AG09309 (cell line): ENCODE measurements at regions not wholly inside any gene's neighbourhood (a gene's known extent, or its start where the extent isn't known, plus 50 kb on each side); places are given as distances from the start of the nearest gene placed in this dataset.

Experiments used
- DNase-seq: peaks from one replicate; pipeline ENCODE4 v3.0.0-alpha.2; 2010; ENCODE audit warnings: low read depth
- H3K4me3 ChIP-seq: 2 replicates; pipeline ENCODE4 v1.5.1; 2011; ENCODE audit warnings: mild to moderate bottlenecking, low read depth, low read length, moderate library complexity; ENCODE audit not compliant: control insufficient read depth
- TF ChIP-seq, protein P1 (sequence below): IDR thresholded peaks from 2 replicates; pipeline ENCODE4 v1.5.1; 2011; ENCODE audit warnings: mild to moderate bottlenecking, low read depth, low read length, inconsistent platforms; ENCODE audit not compliant: insufficient read depth, control insufficient read depth; ENCODE audit errors: missing control alignments

DNA sequence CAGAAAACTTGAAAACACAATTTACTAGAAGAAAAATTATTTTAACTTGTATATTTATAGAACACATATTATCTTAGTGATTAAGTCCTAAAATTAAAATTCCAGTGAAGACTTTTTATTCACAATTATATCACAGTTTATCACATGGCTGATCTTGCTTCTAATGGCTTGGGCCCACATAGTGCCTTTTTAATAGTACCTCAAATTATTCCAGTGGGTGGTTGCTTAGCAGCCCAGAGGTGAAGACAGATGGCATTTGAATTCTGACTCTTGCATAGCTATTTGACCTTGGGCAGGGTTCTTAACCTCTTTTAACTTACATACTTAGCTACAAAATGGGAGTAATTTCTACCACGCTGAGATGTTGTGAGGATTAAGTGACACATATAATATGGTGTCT, 214.7 kb upstream of the SGO1 start:
- DNase-seq, result no peak
- no peak overlapping the region for H3K4me3 ChIP-seq
- TF ChIP-seq, protein P1, sequence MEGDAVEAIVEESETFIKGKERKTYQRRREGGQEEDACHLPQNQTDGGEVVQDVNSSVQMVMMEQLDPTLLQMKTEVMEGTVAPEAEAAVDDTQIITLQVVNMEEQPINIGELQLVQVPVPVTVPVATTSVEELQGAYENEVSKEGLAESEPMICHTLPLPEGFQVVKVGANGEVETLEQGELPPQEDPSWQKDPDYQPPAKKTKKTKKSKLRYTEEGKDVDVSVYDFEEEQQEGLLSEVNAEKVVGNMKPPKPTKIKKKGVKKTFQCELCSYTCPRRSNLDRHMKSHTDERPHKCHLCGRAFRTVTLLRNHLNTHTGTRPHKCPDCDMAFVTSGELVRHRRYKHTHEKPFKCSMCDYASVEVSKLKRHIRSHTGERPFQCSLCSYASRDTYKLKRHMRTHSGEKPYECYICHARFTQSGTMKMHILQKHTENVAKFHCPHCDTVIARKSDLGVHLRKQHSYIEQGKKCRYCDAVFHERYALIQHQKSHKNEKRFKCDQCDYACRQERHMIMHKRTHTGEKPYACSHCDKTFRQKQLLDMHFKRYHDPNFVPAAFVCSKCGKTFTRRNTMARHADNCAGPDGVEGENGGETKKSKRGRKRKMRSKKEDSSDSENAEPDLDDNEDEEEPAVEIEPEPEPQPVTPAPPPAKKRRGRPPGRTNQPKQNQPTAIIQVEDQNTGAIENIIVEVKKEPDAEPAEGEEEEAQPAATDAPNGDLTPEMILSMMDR, result no peak

DNA sequence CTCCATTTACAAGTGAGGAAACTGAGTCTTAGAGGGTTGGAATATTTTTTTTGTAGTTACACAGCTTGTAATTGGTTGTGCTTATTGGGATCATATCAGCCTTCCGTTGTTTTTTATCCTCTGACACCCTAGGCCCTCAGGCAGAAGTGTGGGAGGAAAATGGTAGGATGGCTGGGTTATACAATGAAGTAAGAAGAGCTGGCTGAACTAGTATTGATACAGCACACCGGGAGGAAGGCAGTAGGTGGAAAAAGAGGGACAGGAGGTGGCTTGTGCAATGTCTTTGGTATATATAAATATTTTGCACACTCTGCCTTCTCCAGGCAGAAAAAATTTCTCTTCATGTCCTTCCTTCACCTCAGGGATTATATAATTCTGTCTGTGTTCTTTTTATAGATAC, 214.3 kb upstream of the SGO1 start:
- TF ChIP-seq, protein P1, result no peak
- no peak for DNase-seq
- no peak overlapping the region for H3K4me3 ChIP-seq

DNA sequence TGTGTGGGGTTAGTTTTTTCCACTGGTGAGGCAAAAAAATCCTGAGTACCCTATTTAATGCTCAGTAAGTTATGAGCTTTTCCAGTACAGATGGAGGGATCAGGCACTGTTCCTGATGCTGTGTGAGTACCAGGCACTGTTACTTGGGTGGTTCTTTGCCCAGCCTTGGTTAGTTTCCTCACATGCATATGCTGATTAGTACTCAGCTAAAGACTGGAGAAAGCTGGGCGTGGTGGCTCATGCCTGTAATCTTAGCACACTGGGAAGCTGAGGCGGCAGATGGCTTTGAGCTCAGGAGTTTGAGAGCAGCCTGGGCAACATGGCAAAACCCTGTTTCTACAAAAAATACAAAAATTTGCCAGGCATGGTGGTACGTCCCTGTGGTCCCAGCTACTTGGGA, 210.3 kb upstream of the SGO1 start:
- DNase-seq, result no peak
- TF ChIP-seq, protein P1, result no peak
- no peak overlapping the region for H3K4me3 ChIP-seq

DNA sequence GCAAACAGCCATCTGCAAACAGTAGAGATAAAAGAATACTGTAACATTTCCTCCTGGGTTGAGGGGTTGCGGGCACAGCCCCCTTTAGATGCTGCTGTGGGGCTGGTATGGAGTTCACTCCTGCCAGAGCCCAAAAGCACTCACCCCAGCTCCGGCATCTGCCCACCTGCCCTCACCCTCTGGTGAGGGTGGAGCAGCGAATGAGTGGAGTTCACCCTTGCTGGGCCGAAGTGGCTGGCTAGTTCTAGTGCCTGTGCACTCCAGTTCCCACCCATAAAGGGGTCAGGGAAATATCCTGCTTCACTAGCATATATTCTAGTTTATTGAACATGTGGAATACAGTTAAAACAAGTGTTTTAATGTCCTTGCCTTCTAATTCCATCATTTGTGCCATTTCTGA, 209.7 kb upstream of the SGO1 start:
- H3K4me3 ChIP-seq, result no peak overlapping the region
- DNase-seq, result no peak
- TF ChIP-seq, protein P1, result no peak

DNA sequence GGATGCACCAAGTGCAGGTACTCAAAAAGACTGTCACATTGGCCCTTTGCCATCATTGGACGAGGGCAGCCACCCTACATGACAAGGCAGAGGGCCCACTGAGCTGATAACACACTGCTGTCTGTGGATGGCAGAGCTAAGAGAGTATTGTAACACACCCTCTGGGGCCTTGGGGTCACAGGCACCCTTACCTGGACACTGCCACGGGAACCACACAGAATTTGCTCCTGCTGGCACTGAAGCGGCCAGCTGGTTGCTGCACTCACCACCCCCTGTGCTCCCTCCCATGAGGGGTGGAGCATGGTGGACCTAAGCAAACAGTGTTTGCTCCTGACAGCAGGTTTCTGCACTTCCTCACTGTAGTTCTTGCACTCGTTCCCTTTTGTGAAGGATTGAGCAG, 208.2 kb upstream of the SGO1 start:
- DNase-seq, result no peak
- no peak overlapping the region for H3K4me3 ChIP-seq
- TF ChIP-seq, protein P1, result no peak

DNA sequence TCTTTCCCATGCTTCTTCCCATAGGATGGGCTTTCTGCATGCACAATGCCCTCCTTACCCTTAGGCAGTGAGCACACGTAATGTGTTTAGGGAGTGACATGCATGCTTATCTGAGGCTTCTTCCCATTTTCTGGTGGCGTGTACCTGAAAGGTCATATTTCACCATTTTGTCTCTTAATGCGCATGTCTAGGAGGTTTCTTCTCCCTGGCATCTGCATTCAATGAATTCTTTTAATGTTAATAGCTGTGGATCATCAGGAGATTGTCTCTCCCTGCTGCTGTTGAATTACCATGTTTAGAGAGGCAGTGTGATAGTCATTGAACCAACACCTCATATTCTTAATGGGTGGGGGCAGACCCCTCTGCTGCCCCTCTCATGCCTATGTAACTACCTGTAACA, 205.6 kb upstream of the SGO1 start:
- DNase-seq, result no peak
- TF ChIP-seq, protein P1, result no peak
- H3K4me3 ChIP-seq, result no peak overlapping the region

DNA sequence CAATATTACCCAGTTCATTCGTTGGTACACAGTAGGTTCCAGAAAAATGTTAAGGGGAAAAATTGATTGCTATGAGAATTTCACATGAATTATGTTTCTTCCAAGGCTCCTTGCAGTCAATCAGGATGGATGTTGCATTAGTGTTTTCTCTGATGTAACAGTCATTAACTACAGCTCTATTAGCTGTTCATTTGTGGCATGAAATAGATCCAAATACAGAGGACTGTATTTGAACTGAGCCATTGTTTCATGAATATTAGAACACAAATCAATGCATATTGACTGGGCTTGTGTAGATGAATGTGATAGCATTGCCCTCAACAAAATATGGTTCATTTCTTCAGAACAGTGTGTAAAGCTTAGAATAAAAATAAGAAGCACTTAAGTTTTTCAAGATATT, 203.0 kb upstream of the SGO1 start:
- no peak overlapping the region for H3K4me3 ChIP-seq
- TF ChIP-seq, protein P1, result no peak
- DNase-seq, result no peak
